ENCODE measurements at regions not wholly inside any gene's neighbourhood (a gene's known extent, or its start where the extent isn't known, plus 50 kb on each side); places are given as distances from the start of the nearest gene placed in this dataset.

DNA sequence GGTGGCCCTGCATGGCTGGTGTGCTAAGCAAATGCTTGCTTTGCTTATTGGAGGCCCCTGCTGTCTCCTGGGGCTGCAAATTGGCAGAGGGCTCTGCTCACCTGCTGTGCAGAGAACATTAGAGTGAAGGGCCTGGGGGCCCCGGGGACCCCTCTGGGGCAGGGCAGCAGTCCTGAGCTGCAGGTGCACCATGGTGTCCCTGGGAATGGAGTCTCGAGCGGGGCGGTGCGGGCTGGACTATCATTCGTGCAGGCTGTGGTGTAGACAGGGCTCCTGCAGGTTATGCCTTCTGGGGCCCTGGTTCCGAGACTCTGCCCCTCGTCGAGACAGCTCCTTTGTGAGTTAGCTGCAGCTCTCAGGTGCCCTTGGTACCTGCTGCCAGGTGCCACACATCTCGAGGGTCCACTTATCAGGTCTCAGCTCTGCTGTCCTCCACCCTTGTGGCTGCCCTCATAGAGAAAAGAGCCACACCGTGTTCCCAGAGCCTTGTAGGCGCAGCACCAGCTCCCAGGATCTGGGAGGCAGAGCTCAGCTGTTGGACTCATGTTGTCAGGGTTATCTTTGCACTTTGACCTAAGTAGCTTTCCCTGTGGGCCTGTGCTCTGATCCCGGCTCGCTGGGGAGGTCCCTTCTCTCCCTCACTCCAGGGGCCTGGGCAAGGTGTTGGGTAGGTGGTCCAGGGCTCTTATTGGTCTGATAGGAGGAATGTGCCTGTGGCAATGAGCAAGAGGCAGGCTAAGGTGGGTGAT, 58.0 kb upstream of the ZNF536 start:
- no peak for DNase-seq

DNA sequence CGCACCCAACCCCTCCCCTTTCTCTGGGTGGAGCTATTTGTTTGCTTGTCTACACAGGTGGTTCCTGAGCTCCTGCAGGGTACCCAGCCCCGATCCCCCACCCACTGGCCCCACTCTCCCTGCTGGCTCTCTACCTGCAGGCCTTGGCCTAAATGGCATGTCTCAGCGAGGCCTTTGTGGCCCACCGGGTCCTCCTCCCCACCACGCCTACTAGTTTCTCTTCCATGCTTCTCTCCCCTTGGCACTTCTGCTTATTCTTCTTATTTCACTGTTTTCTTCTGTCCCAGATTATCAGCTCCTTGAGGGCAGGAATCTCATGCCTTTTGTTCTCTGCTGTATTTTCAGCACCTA, 57.4 kb upstream of the ZNF536 start:
- DNase-seq, result no peak

DNA sequence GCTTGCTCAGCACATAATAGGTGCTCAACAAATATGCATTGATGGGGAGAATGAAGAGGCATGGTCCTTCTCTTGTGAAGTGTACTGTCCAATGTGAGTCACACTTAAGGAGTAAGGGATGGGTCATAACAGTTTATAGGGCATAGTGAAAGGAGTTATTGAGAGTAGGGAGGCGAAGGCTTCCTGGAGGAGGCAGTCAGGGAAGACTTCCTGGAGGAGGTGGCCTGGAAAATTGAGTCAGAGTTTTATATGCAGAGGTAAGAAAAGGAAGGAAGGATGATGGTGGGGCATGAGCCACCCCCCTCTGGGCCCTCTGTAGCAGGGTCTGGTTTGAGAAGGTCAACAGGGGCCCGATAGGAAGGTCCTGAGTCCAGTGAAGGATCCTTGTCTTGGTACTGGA, 57.0 kb upstream of the ZNF536 start:
- no peak for DNase-seq

- DNase-seq, result no peak
These were observed 56.1 kb upstream of the ZNF536 start for GRCh38 chr19:30316000-30316491.

DNA sequence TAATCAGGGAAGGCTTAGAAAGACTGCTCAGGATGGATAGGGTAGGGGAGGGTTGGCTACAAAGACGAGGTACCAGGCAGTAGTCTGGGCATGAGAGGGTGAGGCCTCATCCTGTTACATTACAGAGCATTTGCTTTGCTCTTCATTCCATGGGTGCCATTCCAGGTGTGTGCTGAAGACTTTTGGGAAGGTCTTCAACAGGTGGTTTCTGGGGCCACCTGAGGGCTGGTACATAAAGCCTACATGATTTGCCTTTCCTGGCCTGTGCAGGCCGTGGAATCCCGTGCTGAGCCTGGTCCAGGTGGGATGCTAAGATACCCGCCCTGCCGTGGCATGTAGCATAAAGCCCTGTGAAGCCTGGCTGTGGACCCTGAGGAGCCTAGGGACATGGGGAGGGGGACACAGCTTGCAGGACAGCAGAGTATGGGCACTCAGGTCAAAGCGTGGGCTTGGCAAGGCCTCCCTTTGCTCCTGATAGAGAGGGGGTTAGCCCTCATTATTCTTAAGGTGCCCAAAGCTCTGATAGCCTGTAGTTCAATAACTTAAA, 55.6 kb upstream of the ZNF536 start:
- DNase-seq, result no peak

DNA sequence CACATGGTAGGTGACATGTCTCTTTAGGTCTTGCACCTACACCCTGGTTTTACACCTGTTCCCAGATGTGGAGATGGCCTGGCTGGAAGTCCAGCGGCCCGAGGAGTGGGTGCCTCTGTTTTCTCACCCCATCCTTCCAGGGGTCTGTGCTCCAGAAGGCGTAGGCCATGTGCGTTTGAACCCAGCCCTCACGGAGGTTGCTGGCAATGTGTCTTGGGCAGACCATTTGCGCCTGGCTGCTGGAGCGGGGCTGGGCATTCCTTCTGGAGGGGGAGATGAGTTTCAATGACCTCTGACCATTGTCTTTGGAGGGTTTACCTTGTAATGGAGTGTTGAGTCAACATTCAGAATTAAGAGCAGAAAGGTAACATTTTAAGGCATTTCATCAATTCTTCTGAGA, 54.8 kb upstream of the ZNF536 start:
- DNase-seq, result no peak

- no peak for DNase-seq
These were observed 53.9 kb upstream of the ZNF536 start for GRCh38 chr19:30318261-30318660.

DNA sequence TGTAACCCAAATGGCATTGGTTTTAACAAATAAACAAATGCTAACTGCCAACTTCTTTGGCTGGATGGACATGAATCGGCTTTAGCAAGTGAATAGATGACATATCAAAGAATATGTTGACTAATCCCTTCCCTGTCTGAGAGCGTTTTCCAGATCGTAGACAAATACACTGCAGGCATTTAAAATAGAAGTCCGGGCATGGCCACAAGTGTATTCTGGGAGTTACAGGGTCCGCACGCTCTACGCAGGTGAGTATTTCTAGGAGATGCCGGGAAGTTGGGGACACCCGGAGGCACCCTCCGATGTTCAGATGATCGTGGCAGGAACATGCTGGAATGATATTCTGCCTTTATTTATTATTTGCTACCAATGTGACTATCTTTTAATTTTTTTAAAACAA, 53.2 kb upstream of the ZNF536 start:
- DNase-seq, result no peak

GRCh38 chr19:30319411-30319810, 52.8 kb upstream of the ZNF536 start:
- DNase-seq, result no peak

DNA sequence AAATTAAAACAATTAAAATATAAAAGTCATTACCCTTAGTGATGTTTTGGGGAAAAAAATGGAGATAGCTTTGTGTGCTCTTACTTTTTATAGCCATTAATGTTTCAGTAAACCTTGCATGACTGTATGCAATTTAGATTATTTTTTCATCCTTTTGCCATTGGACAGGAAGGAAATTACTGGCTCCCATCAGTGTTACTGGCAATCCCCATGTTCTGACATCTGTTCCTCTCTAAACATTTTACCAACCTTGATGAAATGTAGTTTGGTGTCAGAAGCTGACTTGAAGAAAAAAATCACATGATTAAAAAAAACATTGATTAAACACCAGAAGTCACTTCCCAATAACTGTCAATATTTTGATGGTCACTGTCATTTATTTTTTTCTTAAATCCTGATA, 52.3 kb upstream of the ZNF536 start:
- no peak for DNase-seq

DNA sequence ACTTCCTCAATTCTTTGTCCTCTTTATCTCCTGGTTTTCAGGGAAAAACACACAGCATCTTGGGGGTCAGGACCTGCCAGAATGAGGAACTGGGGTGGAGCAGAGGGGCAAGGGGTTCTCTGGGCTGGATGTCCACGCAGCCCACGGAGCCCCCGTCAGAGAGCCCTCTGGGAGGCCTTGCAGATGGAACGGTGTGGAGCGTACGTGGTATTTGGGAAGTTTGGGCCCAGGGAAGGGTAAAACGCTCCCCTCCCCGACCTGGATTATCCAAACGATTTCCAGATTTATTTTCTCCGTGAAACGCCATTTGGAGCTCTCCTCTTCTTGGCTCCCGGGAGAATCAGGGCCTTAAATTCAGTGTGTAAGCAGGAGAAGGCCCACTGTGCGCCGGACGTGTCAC, 51.7 kb upstream of the ZNF536 start:
- no peak for DNase-seq

GRCh38 chr19:30320916-30321315, 51.3 kb upstream of the ZNF536 start:
- DNase-seq, result no peak
